ENCODE measurements at regions not wholly inside any gene's neighbourhood (a gene's known extent, or its start where the extent isn't known, plus 50 kb on each side); places are given as distances from the start of the nearest gene placed in this dataset.

DNA sequence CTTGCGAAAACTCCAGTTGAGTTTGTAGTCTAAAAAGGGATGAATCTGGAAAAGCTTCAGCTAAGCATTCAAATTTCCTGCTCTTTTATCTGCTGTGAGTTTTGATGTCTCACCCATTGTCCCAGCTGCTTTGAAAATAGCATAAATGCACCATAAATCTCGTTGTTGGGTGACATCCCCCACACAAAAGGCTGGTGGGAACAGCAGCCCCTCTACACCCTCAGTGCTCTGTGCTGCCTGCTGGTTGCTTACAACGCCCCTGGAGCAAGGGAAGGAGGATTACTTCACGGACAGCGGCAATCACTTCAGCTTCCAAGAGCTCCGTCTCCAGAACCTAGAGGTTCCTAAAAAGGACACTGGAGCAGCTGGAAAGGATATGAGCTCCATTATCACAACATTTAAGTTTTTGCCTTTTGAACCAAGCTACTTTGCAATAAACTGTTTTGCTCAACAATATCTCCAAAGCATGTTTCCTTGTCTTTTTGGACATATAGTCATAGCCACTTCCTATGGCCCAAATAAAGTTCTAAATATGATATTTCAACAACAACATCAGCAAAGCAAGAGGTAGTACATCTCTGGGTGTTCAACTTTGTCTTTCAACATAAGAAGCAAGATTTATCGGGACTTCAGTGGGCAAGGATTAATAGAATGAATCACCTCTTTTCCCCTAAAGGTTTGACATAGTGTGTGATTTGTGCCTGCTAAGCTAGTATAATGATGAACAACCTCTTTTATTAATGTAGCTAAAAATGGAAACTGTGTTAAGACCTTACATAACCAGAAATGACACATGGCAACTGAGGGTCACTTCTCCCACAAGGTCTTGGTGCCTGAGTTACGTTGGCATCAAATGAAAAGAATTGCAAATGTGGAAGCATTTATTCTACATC is 413.5 kb downstream of the TXNL1 start:
- DNase-seq (ENCODE audit: low read depth), result no peak

DNA sequence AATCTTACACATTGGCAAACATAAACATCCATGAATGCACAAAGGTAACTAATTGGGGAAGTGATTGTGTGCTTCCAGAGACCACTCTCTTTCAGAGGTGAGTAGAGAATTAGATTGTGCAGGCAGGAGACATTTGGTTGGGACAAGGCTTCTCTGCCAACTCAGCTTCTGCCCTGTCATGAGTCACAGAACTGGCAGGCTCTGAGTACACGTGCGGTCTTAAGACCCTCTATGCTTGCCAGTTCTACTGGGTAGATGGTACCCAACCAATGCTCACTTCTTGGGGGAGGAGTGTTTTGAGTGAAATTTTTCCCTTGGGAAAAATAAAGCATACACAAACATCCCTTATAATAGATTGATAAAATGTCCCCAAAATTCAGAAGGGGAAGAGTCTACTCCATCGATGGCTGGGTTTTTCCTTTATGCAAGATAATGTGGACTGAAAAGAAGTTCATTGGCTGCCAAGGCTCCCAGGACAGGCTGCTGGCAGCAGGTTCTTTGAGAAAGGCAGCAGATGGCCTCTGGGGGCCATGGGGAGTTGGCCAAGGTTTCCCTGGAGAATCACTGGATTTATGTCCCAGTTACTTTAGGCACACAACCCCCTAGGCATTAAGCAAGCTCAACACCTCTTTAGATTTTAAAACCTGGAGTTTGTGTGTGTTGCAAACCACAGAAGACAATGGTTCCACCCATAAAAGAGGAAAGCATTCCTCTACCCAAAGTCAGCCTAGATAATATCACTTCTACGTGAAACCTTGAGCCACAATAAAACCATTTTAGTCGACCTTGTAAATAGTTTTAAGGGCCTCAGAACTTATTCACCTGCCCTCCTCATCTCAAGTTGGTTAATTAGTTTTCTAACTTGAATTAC is 417.0 kb downstream of the TXNL1 start:
- DNase-seq (ENCODE audit: low read depth), result no peak

DNA sequence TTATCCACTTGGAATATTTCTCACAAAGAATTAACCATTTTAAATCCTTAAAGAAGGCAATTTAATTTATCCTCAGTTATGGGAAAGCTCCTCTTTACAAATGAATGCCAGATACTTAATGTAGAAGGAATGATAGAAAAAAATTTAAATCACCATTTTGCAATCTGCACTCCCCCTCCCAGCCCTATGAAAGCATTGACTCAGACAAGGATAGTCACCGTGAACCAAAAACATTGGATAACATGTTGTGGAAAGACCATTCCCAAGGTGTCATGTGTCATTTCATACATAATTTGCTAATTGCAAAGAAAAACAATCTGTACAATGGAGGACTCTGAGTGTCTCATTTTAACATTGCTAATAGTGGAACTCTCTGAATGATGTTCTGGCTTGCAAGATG is 421.0 kb downstream of the TXNL1 start:
- no peak for DNase-seq (ENCODE audit: low read depth)

DNA sequence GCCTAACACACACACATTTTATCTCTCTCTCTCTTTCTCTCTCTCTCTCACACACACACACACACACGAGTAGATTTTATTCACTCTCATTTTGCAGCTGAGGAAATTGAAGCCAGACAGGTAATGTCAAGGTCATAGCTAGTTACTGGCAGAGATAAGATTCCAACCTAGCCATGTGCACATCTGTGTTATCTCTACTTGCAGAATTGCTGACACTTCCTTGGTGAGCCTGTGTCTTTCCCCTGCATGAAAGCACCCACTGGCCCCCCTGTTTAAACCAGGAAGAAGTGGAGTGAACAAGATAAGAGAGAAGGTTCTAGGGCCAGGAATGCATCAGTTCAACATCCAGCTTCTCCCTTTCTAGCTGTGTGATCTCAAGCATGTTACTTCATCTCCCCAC is 423.7 kb downstream of the TXNL1 start:
- no peak for DNase-seq (ENCODE audit: low read depth)

DNA sequence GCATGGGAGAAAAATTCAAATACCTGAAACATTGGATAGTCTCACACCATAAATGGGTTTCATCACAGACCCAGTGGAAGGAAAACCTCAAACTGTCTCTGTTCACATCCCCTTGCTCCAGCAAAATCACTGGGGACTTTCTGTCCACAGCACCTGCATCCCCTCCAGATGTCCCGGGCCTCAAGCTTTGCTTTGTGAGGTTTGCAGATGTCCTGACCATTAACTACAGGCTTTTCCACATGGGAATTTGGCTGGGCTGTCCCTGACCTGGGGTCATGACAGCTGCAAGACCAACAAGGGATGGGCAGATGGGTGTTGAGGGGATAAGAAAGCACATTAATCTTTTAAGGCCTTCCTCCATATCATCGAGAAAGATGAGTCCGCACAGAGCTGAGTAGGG is 427.9 kb downstream of the TXNL1 start:
- no peak for DNase-seq (ENCODE audit: low read depth)

DNA sequence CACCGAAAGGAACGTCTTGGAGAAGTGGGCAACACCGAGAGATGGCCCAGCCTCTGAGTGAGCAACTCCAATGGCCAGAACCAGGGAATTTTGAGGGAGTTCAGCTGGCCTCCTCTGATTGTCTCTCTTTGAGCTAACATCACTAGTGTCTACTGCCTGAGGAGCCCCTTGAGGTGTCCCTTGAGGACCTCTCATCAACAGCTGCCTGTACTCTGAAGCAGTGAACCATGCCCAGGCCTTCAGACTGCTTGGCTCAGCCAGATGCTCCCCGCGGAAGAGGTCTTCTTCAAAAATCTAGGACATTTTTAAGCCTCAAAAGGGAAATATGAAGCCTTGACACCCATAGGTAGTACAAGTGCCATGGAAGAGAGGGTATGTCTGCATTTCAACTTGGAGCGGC is 430.4 kb downstream of the TXNL1 start:
- DNase-seq (ENCODE audit: low read depth), result no peak

DNA sequence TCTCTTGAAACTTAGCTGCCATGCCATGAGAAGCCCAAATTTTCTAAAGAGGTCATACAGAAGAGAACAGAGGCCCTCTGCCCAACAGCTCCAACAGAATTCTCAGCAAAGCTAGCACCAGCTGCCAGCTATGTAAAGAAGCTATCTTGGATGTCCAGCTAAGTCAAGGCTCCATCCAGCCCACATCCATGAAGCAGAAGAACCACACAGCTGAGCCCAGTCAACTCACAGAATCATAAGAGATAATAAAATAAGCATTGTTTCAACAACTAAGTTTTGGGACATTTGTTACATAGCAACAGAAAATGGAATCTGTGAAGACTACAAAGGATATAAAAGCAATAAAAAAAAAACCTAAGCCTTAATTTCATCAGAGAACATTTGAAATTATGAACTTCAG is 434.3 kb downstream of the TXNL1 start:
- DNase-seq (ENCODE audit: low read depth), result no peak

DNA sequence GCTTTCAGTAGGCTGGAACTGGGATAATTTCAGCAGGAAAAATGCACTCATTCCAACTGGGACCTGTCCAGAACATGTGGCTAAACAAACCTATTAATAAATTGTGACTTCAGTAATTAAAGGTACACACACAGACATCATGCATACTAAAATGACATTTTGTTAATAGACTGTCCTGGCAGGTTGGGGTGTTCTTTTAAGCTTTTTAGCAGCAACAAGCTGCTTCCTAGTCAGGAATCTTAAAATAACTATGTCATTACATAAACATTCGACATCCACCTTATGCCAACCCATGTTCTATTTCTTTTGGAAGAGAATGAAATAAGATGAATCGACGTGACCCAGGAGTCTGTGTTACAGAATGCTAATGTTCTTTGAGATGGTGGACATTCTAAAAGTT is 435.7 kb downstream of the TXNL1 start:
- DNase-seq (ENCODE audit: low read depth), result no peak

DNA sequence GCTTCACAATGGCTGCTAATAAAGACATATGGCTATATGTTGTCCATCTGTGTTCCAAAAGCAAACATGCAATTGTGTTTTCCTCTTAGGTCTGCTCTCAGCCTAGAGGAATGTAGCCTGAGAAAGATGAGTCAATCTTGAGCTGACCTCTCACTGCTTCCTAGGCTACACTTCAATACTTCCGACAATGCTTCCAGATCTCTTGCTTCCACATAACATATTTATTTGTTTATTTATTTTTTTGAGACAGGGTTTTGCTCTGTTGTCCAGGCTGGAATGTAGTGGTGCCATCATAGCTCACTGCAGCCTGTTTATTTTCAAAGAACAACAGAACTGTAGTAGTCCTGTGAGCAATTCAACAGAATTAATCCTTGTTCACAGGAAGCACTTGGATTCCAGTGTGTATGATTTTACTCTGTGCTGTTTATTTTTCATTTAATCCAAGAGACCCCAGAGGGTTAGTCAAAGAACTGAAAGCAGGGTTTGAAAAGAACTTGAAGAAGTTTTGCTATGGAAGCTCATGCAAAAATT is 437.9 kb downstream of the TXNL1 start:
- DNase-seq (ENCODE audit: low read depth), result no peak

DNA sequence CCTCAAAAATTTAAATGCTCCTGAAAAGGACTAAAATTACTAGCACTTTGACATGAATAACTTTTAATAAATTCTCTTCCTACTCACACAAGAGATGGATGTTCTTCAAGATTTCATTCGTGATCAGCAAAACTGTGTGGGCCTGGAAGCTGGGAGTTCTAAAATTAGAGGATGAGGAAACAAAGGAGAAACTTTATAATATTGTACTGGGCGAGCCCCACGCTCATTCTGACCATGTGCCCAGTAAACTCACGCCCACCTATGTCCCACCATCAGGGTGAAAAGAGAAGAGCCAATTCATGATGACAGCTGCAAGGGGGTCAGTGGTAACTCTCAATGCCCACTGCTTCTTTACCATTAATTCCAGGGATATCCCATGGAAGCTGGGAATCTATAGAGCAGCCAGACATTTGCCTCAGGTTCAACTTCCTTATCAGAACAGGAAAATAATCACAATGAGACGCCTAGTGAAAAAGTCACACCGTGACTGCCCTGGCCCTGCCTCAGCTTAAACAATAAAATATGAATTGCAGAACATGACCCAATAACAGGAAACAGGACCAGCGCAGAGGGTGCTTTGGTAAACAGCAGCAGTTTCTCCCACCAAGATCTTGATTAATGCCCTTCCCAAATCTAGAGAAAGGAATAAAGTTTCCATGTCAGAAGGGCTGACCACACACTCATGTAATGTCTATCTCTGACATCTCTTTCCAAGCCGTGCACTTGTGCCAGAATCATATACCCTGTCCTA is 438.6 kb downstream of the TXNL1 start:
- DNase-seq (ENCODE audit: low read depth), result no peak

DNA sequence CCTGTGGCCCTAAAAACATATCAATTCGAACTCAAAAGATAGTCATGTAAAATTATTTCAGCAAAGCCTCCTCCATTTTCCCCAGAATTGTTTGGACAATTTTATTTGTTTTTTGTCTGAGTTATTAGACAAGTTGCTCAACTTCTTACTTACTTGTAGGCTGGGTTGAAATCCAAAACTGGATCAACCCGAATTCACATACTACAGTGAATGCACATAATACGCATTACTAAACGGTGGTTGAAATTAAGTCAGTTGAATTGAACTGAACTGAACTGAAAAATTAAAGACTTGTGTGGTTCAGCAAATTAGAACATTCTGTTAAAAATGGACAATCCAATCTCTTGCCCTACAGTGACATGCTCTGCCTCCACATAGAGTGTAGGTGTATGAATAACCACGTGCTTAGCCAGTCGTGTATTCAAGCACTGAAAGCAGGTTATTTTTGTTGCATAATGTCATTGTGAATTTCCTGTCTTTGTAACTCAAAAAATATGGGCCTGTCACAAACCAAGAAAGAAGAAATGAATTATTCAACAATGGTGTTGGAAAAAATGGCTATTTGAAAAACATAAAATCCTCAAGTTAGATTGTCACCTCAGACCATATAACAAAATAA is 441.0 kb downstream of the TXNL1 start:
- no peak for DNase-seq (ENCODE audit: low read depth)

DNA sequence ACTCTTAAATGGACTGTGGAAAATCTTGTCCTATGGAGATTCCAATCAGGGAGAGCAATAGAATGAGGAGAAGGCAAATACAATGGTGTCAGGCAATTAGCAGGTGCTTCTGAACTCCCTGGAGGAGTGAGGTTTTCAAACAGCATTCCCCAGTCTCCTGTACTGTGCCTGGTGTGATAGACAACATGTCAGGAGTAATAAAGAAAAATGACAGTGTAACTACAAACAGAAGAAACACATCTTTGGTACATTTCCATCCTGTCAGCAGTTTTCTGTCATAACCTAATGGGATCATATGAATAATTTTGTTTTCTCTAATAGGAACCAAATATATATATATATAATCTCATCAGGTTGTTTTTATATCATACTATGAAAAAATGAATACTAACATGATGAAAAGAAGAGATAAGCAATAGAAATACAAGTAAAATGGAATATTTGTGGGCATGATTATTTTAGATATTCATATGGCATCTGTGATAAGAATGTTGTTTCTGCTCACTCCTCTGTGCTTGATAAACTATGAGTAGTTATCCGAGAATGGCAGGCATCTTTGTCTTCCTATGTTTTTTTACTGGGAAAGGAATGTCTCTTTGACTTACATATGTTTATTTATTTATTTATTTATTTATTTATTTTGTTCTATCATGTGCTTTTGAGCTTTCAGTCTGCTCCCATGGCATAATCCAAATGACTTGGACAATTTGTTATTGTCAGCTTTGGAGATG is 441.7 kb downstream of the TXNL1 start:
- DNase-seq (ENCODE audit: low read depth), result no peak

DNA sequence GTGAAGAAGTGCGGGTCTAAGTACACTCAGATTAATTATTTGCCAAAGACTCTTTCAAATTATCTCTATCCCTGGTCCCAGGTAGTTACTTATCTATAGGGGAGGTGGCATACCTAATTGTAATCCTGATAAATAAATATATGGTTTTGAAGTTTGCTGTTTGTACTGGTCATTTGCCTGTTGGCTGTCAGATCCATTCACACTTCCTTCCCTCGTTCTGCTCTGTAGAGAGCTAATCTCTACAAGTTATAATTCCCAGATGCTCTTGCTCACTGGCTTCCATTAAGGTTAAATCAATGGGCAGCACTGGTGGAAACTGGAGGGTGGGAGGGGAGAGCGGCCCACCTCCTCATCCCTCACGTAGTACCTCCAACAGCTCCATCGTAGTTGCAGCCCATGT is 447.1 kb downstream of the TXNL1 start:
- DNase-seq (ENCODE audit: low read depth), result no peak

DNA sequence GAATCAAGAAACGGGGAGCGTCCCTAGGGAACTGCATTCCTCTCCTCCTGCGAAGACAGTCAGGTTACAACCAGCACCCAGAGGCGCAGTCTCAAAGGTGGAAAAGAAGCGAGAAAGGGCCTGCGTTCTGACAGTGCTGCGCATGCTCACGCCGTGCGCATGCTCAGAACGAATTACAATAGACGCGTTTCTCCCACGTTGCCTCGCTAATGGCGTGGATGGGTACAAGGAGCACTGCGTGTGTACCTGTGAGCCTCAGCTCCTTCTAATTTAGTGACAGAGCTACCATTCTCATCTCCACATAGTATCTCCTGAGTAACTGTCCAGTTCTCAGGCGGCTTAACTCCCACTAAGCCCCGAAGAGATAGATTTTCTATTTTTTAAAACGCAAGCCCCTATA is 448.8 kb downstream of the TXNL1 start:
- no peak for DNase-seq (ENCODE audit: low read depth)

DNA sequence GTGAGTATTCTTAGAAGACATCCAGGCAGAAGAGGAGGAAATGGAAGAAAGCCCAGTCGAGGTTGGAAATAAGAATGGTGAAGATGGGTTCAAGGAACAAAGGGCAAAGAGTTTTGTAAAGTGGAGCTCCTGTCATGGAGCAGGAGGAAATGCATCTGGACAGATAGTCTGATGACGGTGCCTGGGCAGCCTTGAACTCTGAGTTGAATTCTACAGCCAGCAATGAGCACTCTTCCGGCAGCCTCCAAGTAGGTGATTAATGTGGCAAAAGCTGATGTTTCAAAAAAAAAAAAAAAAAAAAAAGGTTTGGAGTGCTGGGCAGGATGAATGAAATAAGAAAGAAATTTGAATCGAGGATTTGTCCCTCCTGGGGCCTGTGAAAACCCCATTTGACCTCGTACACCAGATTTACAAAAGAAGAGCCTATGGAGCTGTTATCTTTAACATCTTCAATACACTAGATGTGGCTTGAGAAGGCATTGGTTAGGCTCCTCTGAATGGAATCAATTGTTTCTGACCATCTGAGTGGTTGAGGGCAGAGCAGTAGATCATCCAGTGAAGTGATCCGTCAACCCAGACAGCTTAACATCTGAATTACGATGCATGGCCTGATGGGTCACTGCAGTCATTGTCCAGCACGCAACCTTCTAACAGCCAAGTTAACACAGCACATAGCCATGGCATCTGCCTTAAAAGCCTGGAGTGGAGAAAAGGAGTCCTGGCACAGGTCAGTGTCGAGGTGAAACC is 449.7 kb downstream of the TXNL1 start:
- DNase-seq (ENCODE audit: low read depth), result no peak

DNA sequence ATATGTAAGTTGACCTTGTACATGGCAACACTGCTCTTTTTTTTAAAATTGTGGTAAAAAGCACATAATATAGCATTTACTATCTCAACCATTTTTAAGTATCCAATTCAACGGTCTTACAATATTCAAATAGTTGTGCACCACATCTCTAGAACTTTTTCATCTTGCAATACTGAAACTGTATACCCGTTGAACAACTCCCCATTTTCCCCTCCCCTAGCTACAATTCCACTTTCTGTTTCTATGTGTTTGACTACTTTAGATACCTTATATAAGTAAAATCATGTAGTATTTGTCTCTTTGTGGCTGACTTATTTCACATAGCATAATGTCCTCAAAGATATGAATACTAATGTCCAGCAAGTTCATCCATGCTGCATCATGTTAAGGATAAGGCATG is 452.1 kb downstream of the TXNL1 start:
- no peak for DNase-seq (ENCODE audit: low read depth)

DNA sequence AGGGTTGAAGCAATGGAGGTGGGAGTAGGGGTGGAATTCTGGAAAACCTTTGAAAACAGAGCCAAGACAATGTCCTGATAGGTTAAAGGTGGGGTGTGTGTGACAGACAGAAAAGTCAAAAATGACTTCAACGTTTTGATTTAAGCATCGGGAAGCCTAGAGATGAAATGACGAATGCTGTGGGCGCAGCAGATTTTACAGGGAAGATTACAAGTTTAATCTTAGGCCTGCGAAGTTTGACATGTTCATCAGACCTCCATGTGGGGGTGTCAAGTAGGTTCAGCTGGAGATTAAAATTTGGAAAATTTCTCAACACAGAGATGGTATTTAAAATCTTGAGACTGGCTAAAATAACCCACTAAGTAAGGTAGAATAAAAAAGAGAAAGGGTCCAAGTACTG is 453.3 kb downstream of the TXNL1 start:
- DNase-seq (ENCODE audit: low read depth), result no peak

DNA sequence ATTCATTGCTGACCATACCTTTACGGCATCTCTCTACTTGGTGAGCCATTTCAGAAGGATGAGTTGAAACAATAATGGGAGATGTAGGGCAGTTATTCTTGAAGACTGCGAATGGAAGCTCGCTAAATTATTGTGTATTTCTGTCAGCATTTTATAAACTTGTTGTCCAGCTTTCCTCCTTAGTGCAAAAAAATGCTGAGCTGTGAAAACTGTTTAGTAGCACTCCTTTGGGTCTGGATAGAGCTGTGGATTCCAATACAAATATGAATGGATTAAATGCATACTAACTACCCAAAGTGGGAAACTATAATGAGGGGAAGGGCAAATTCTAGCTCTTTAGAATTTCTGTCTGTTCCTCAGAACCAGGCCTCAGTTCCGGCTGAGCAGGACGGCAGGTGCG is 461.6 kb downstream of the TXNL1 start:
- no peak for DNase-seq (ENCODE audit: low read depth)

DNA sequence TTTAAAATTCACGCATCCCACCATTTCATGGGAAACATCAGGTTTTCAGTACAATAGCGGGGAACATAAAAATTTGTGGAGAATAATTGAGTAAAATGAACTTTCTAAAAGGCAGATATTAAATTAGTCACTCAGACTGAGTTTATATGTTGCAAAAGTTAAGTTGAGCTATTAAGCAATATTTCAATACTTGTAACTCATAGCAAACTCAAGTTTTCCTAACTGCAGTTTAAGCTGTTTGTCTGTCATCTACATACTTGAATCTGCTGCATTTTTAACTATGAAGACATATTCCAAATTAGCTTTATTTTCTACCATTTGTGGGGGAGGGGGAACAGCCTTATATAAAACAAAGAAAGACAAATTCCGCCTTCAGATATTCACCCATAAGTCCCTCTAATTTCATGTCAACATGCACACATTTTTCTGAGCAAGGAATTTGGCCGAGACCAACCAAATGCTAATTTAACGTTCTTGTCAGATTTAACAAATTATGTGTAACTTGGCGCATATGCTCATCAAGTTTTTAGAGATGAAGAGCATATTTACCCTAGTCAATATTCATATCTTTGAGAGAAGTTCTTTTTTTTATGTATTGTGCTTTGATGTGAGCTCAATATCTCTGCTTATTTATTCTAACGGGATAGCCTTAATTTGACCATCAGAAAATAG is 462.9 kb downstream of the TXNL1 start:
- DNase-seq (ENCODE audit: low read depth), result no peak

Measured in CMK (cell line).